AG20443 (cell line): ENCODE measurements at regions not wholly inside any gene's neighbourhood (a gene's known extent, or its start where the extent isn't known, plus 50 kb on each side); places are given as distances from the start of the nearest gene placed in this dataset.

Experiments used
- DNase-seq: peaks from one replicate; pipeline ENCODE4 v3.0.0; 2012; ENCODE audit warnings: low spot score, mixed read lengths

- DNase-seq = no peak
These were observed 162.4 kb upstream of the B3GAT1 start for GRCh38 chr11:134574425-134574824.

GRCh38 chr11:134573857-134574256 is 161.8 kb upstream of the B3GAT1 start:
- no peak for DNase-seq

- no peak for DNase-seq
These were observed 161.0 kb upstream of the B3GAT1 start for GRCh38 chr11:134572741-134573675.

GRCh38 chr11:134571301-134571700 is 159.3 kb upstream of the B3GAT1 start:
- peak; percentile 1 for DNase-seq

GRCh38 chr11:134569195-134569594 is 157.2 kb upstream of the B3GAT1 start:
- no peak for DNase-seq

- DNase-seq = no peak
These were observed 154.3 kb upstream of the B3GAT1 start for GRCh38 chr11:134566311-134566710.

- DNase-seq = no peak
These were observed 153.4 kb upstream of the B3GAT1 start for GRCh38 chr11:134565343-134565891.

GRCh38 chr11:134564472-134565200 is 152.6 kb upstream of the B3GAT1 start:
- no peak for DNase-seq

- DNase-seq = no peak
These were observed 151.0 kb upstream of the B3GAT1 start for GRCh38 chr11:134562941-134563471.

- no peak for DNase-seq
These were observed 150.2 kb upstream of the B3GAT1 start for GRCh38 chr11:134562196-134562595.

- DNase-seq = no peak
These were observed 149.3 kb upstream of the B3GAT1 start for GRCh38 chr11:134561331-134561720.

GRCh38 chr11:134560566-134561330 is 148.7 kb upstream of the B3GAT1 start:
- DNase-seq = no peak

GRCh38 chr11:134560066-134560465 is 148.0 kb upstream of the B3GAT1 start:
- no peak for DNase-seq

- DNase-seq = no peak
These were observed 147.5 kb upstream of the B3GAT1 start for GRCh38 chr11:134559602-134559962.

- no peak for DNase-seq
These were observed 147.0 kb upstream of the B3GAT1 start for GRCh38 chr11:134558916-134559601.

- no peak for DNase-seq
These were observed 146.3 kb upstream of the B3GAT1 start for GRCh38 chr11:134558258-134558835.

- DNase-seq = no peak
These were observed 145.7 kb upstream of the B3GAT1 start for GRCh38 chr11:134557571-134558257.

GRCh38 chr11:134556186-134556585 is 144.1 kb upstream of the B3GAT1 start:
- no peak for DNase-seq

- no peak for DNase-seq
These were observed 143.5 kb upstream of the B3GAT1 start for GRCh38 chr11:134555510-134555909.

GRCh38 chr11:134554861-134555260 is 142.8 kb upstream of the B3GAT1 start:
- DNase-seq = no peak
